CD8-positive, alpha-beta memory T cell (primary cell): ENCODE measurements at regions not wholly inside any gene's neighbourhood (a gene's known extent, or its start where the extent isn't known, plus 50 kb on each side); places are given as distances from the start of the nearest gene placed in this dataset.

ENCODE experiments used
- CTCF ChIA-PET: fragments of 350-600 bp; sonication (Branson Sonifier 250); formaldehyde crosslinking; loops from one replicate; lab custom pipeline; 2021; ENCODE audit warnings: antibody characterized with exemption; lab: Charles Lee
- POLR2A ChIA-PET: fragments of 350-600 bp; sonication (Branson Sonifier 250); formaldehyde crosslinking; loops from one replicate; lab custom pipeline; 2021; ENCODE audit warnings: antibody characterized with exemption; lab: Charles Lee
- DNase-seq, 5 donors: peaks; one replicate each; pipeline versions ENCODE4 v3.0.0 to v3.0.0-alpha.2; 2020 to 2022; ENCODE audit warnings: mixed read lengths in 1 of 5
- H3K27ac ChIP-seq: one replicate; pipeline ENCODE4 v1.7.0; 2013; ENCODE audit warnings: low read depth, mild to moderate bottlenecking, low read length, moderate library complexity
- H3K27me3 ChIP-seq: 2 replicates; pipeline ENCODE4 v1.7.0; 2013; ENCODE audit warnings: low read length, mild to moderate bottlenecking; ENCODE audit not compliant: insufficient read depth, poor library complexity, severe bottlenecking
- H3K36me3 ChIP-seq: 2 replicates; pipeline ENCODE4 v1.7.0; 2013; ENCODE audit warnings: mild to moderate bottlenecking, low read length, moderate library complexity; ENCODE audit not compliant: insufficient read depth
- H3K4me1 ChIP-seq: 2 replicates; pipeline ENCODE4 v1.7.0; 2013; ENCODE audit warnings: mild to moderate bottlenecking, low read length, moderate library complexity; ENCODE audit not compliant: insufficient read depth
- H3K4me3 ChIP-seq: 2 replicates; pipeline ENCODE4 v1.7.0; 2013; ENCODE audit warnings: mild to moderate bottlenecking, low read length
- H3K9me3 ChIP-seq: 2 replicates; pipeline ENCODE4 v1.7.0; 2013; ENCODE audit warnings: mild to moderate bottlenecking, low read length
- H3K27ac Mint-ChIP-seq, 8 donors: one replicate each; pipeline ENCODE4 v1.8.0; 2020 to 2021; ENCODE audit warnings: mixed read lengths in 8 of 8, mild to moderate bottlenecking in 6 of 8, inconsistent platforms in 3 of 8, moderate library complexity in 3 of 8
- H3K27me3 Mint-ChIP-seq, 2 donors: one replicate each; pipeline ENCODE4 v1.8.0; 2020 to 2021; ENCODE audit warnings: mixed read lengths in 2 of 2, mild to moderate bottlenecking in 1 of 2, moderate library complexity in 1 of 2
- H3K36me3 Mint-ChIP-seq, 3 donors: one replicate each; pipeline ENCODE4 v1.8.0; 2020 to 2021; ENCODE audit warnings: mixed read lengths in 3 of 3, inconsistent platforms in 1 of 3, mild to moderate bottlenecking in 1 of 3
- H3K4me1 Mint-ChIP-seq, 3 donors: one replicate each; pipeline ENCODE4 v1.8.0; 2020 to 2021; ENCODE audit warnings: mixed read lengths in 3 of 3, inconsistent platforms in 1 of 3, mild to moderate bottlenecking in 1 of 3
- H3K4me3 Mint-ChIP-seq, 7 donors: one replicate each; pipeline ENCODE4 v1.8.0; 2020 to 2021; ENCODE audit warnings: mixed read lengths in 7 of 7, mild to moderate bottlenecking in 6 of 7, moderate library complexity in 4 of 7, inconsistent platforms in 2 of 7
- H3K9me3 Mint-ChIP-seq, 5 donors: one replicate each; pipeline ENCODE4 v1.8.0; 2020 to 2022; ENCODE audit warnings: mixed read lengths in 5 of 5, mild to moderate bottlenecking in 3 of 5, moderate library complexity in 2 of 5, inconsistent platforms in 1 of 5

GRCh38 chr1:112798292-112798691 is 83.2 kb upstream of the PPM1J start:
- ChIA-PET CTCF (interaction anchor here (1.3 kb wide), 2 partner anchors 10 to 82 kb away, joined by 3 to 5 read pairs; no protein-coding TSS in a partner anchor), POLR2A (no interaction called here)
- H3K4me3 Mint-ChIP-seq: no peak overlapping the region
- Histone ChIP-seq H3K36me3 (no peaks in the 10 kb centered on the region), H3K4me3 (no peak overlapping the region), H3K9me3 (no peaks in the 10 kb centered on the region), H3K27me3 (no peaks in the 10 kb centered on the region), H3K4me1 (no peaks in the 10 kb centered on the region), H3K27ac (no peak overlapping the region)
- peaks cover 0 to 7% of the 10 kb centered on the region in 2 donors for H3K27me3 Mint-ChIP-seq
- no peak overlapping the region for H3K27ac Mint-ChIP-seq
- no peaks in the 10 kb centered on the region for H3K36me3 Mint-ChIP-seq
- H3K9me3 Mint-ChIP-seq: no peaks in the 10 kb centered on the region
- no peak for DNase-seq
- H3K4me1 Mint-ChIP-seq: no peaks in the 10 kb centered on the region

GRCh38 chr1:112797224-112797623 is 82.1 kb upstream of the PPM1J start:
- Mint-ChIP-seq H3K36me3 (no peaks in the 10 kb centered on the region), H3K4me1 (no peaks in the 10 kb centered on the region), H3K4me3 (no peak overlapping the region), H3K9me3 (no peaks in the 10 kb centered on the region), H3K27me3 (peaks cover under 1 to 3% of the 10 kb centered on the region in 2 donors), H3K27ac (no peak overlapping the region)
- no peak for DNase-seq
- no peaks in the 10 kb centered on the region for H3K4me1 ChIP-seq
- no peaks in the 10 kb centered on the region for H3K27me3 ChIP-seq
- H3K9me3 ChIP-seq: no peaks in the 10 kb centered on the region
- CTCF ChIA-PET: interaction anchor here (1.3 kb wide), 1 partner anchor 11 kb away, joined by 5 read pairs; no protein-coding TSS in a partner anchor
- POLR2A ChIA-PET: no interaction called here
- no peak overlapping the region for H3K27ac ChIP-seq
- H3K4me3 ChIP-seq: no peak overlapping the region
- H3K36me3 ChIP-seq: no peaks in the 10 kb centered on the region

GRCh38 chr1:112794654-112795239 is 79.6 kb upstream of the PPM1J start:
- Histone ChIP-seq H3K27ac (peak overlapping the region; percentile 54), H3K36me3 (no peaks in the 10 kb centered on the region), H3K4me3 (no peak overlapping the region), H3K27me3 (no peaks in the 10 kb centered on the region), H3K4me1 (no peaks in the 10 kb centered on the region), H3K9me3 (no peaks in the 10 kb centered on the region)
- DNase-seq: no peak
- ChIA-PET POLR2A (no interaction called here), CTCF (no interaction called here)
- Mint-ChIP-seq H3K4me3 (no peak overlapping the region), H3K9me3 (no peaks in the 10 kb centered on the region), H3K27ac (no peak overlapping the region), H3K4me1 (no peaks in the 10 kb centered on the region), H3K27me3 (peaks cover 3 to 14% of the 10 kb centered on the region in 2 donors), H3K36me3 (no peaks in the 10 kb centered on the region)

- POLR2A ChIA-PET: no interaction called here
- Histone ChIP-seq H3K27ac (peak overlapping the region; percentile 54), H3K36me3 (no peaks in the 10 kb centered on the region), H3K4me3 (no peak overlapping the region), H3K9me3 (no peaks in the 10 kb centered on the region), H3K4me1 (no peaks in the 10 kb centered on the region), H3K27me3 (no peaks in the 10 kb centered on the region)
- H3K36me3 Mint-ChIP-seq: no peaks in the 10 kb centered on the region
- no peaks in the 10 kb centered on the region for H3K9me3 Mint-ChIP-seq
- DNase-seq: no peak
- peaks cover 2 to 16% of the 10 kb centered on the region in 2 donors for H3K27me3 Mint-ChIP-seq
- no peak overlapping the region for H3K4me3 Mint-ChIP-seq
- H3K4me1 Mint-ChIP-seq: no peaks in the 10 kb centered on the region
- CTCF ChIA-PET: no interaction called here
- no peak overlapping the region for H3K27ac Mint-ChIP-seq
Measured at GRCh38 chr1:112793631-112794565, 78.8 kb upstream of the PPM1J start.

DNA sequence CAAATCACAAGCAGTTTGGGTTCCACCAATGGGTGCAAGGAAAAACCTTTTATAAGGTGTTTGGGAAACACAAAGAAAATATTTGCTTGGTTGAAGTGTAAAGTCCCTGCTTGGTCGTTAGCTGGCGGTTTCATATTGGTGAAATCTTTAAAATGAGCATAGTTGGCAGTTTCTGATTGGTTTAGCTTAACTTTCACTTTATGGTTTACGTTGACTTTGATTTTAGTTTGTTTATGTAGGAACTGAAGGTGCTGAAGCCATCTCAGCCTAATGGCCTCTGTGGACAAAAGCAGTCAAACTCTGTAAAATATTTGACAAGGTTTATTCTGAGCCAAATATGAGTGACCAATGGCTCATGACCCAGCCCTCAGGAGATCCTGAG is 76.6 kb upstream of the PPM1J start:
- POLR2A ChIA-PET: no interaction called here

DNA sequence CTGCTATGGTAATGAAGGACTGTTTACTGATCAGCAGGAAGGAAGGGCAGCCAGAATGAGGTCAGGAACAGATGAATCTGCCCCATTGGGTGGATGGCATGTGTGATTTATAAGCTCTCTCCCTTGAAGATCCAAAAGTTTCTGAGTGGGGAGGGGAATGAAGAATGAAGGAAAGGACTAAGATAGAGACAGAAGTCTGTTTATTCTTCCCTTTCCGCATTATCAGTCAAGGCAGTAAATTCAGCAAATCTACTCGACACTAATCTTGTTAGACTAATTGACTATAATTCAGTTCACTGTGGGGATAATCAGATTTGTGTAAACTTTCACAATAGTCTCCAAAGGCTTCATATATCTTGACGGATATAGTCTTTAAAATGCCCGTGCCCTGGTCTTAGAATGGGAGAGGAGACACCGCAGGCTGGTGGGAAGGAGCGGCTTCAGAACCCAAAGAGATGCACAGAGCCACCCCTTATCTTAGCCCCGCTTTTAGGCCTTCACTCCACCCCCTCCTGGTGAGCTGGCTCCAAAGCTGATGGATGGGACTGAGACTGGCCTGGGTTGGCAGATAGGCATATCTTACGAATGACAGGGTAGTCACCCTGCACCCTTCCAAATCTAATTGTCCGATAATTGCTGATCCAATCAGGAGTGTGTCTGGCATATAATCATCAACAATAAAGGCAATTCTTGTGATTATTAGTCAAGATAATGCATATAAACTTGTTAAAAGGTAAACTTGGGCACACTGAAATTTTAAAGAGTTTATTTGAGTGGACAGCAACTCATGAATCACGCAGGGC is 76.0 kb upstream of the PPM1J start:
- H3K27ac Mint-ChIP-seq: no peak overlapping the region
- no peaks in the 10 kb centered on the region for H3K4me1 Mint-ChIP-seq
- peaks cover 2 to 16% of the 10 kb centered on the region in 2 donors for H3K27me3 Mint-ChIP-seq
- H3K36me3 Mint-ChIP-seq: no peaks in the 10 kb centered on the region
- ChIA-PET POLR2A (no interaction called here), CTCF (no interaction called here)
- H3K9me3 ChIP-seq: no peaks in the 10 kb centered on the region
- no peak overlapping the region for H3K27ac ChIP-seq
- H3K9me3 Mint-ChIP-seq: no peaks in the 10 kb centered on the region
- no peaks in the 10 kb centered on the region for H3K27me3 ChIP-seq
- no peak for DNase-seq
- H3K4me3 Mint-ChIP-seq: no peak overlapping the region
- no peaks in the 10 kb centered on the region for H3K4me1 ChIP-seq
- H3K36me3 ChIP-seq: no peaks in the 10 kb centered on the region
- H3K4me3 ChIP-seq: no peak overlapping the region

More for the DNA sequence above, 76.6 kb upstream of the PPM1J start:
- Mint-ChIP-seq H3K4me3 (no peak overlapping the region), H3K27ac (no peak overlapping the region), H3K27me3 (peaks cover 2 to 16% of the 10 kb centered on the region in 2 donors), H3K36me3 (no peaks in the 10 kb centered on the region), H3K4me1 (no peaks in the 10 kb centered on the region), H3K9me3 (no peaks in the 10 kb centered on the region)
- H3K36me3 ChIP-seq: no peaks in the 10 kb centered on the region
- H3K27me3 ChIP-seq: no peaks in the 10 kb centered on the region
- no peak for DNase-seq
- CTCF ChIA-PET: no interaction called here
- no peaks in the 10 kb centered on the region for H3K9me3 ChIP-seq
- no peak overlapping the region for H3K27ac ChIP-seq
- H3K4me3 ChIP-seq: no peak overlapping the region
- no peaks in the 10 kb centered on the region for H3K4me1 ChIP-seq

DNA sequence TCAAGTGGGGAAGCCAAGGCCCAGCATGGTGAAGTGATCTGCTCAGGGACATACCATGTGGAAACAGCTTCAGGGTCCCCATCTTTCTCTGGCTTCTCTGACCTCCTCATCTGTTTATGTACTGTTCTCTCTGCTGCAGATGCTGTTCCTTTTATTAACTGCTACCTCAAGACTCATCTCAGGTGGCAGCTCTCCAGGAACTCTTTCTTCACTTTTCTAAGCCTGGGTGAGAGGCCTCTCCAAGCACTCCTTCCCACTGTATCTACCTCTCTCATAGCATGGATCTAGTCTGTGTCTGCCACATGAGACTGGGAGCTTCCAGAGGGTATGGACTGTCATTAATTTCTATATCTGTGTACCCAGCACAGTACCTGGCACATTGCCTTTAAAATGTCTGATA is 73.4 kb upstream of the PPM1J start:
- Mint-ChIP-seq H3K9me3 (no peaks in the 10 kb centered on the region), H3K4me1 (no peaks in the 10 kb centered on the region), H3K4me3 (no peak overlapping the region), H3K36me3 (no peaks in the 10 kb centered on the region), H3K27ac (no peak overlapping the region), H3K27me3 (peaks cover 0 to 16% of the 10 kb centered on the region in 2 donors)
- Histone ChIP-seq H3K36me3 (no peaks in the 10 kb centered on the region), H3K9me3 (no peaks in the 10 kb centered on the region), H3K27ac (no peak overlapping the region), H3K4me3 (no peak overlapping the region), H3K4me1 (no peaks in the 10 kb centered on the region), H3K27me3 (no peaks in the 10 kb centered on the region)
- ChIA-PET POLR2A (no interaction called here), CTCF (no interaction called here)
- no peak for DNase-seq

GRCh38 chr1:112788054-112788453 is 72.9 kb upstream of the PPM1J start:
- Histone ChIP-seq H3K27me3 (no peaks in the 10 kb centered on the region), H3K4me3 (no peak overlapping the region), H3K9me3 (no peaks in the 10 kb centered on the region), H3K27ac (no peak overlapping the region), H3K36me3 (no peaks in the 10 kb centered on the region), H3K4me1 (no peaks in the 10 kb centered on the region)
- Mint-ChIP-seq H3K27ac (no peak overlapping the region), H3K4me3 (no peak overlapping the region), H3K36me3 (no peaks in the 10 kb centered on the region), H3K27me3 (peaks cover 0 to 16% of the 10 kb centered on the region in 2 donors), H3K4me1 (no peaks in the 10 kb centered on the region), H3K9me3 (peaks cover 0 to 1% (median 0%) of the 10 kb centered on the region in 5 donors)
- ChIA-PET POLR2A (no interaction called here), CTCF (no interaction called here)
- DNase-seq: no peak
